Neural crest cell (in vitro differentiated cells): ENCODE measurements at regions not wholly inside any gene's neighbourhood (a gene's known extent, or its start where the extent isn't known, plus 50 kb on each side); places are given as distances from the start of the nearest gene placed in this dataset.

ENCODE experiments used
- DNase-seq: peaks from one replicate; pipeline ENCODE4 v3.0.0; 2021; ENCODE audit warnings: low read depth, mixed read lengths, low spot score
- H3K27ac Mint-ChIP-seq: one replicate; pipeline ENCODE4 v1.8.0; 2021; ENCODE audit warnings: mild to moderate bottlenecking, mixed read lengths; ENCODE audit not compliant: unreplicated experiment
- H3K27me3 Mint-ChIP-seq: 2 replicates; pipeline ENCODE4 v1.8.0; 2021; ENCODE audit warnings: low read depth, mild to moderate bottlenecking, mixed read lengths
- H3K36me3 Mint-ChIP-seq: 2 replicates; pipeline ENCODE4 v1.8.0; 2021; ENCODE audit warnings: low read depth, mild to moderate bottlenecking, mixed read lengths
- H3K4me1 Mint-ChIP-seq: 2 replicates; pipeline ENCODE4 v1.8.0; 2021; ENCODE audit warnings: mixed read lengths
- H3K4me3 Mint-ChIP-seq: one replicate; pipeline ENCODE4 v1.8.0; 2021; ENCODE audit warnings: mild to moderate bottlenecking, mixed read lengths
- H3K9me3 Mint-ChIP-seq: 2 replicates; pipeline ENCODE4 v1.8.0; 2021; ENCODE audit warnings: mixed read lengths
- TF ChIP-seq, protein P1 (sequence below): fragments of 200-600 bp; sonication (generic); conservative IDR thresholded peaks from 2 replicates; pipeline ENCODE4 v1.5.0; 2021; ENCODE audit warnings: antibody characterized with exemption, mild to moderate bottlenecking

DNA sequence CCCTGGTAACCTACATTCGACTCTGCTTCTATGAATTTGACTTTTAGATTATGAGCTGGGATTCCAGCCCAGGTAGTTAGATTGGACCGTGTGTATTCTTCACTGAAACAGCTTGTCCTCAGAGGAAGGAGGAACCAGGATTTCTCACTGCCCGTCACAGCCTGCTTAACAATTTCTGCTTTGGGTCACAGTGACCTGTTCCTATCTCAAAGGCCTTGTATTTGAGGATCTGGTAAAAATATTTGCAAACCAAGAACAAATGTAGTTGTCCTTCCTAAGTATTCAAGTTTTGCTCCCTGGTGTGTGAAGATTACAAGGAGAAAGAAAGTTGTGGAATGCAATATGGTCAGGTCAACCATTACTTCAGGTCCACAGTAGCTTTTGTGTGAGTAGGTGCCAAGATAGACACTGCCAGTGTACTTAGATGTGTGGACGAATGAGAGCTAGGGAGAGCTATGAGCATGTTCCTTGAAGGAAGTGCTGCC lies 55.1 kb downstream of the KIF4B start:
- no peaks in the 10 kb centered on the region for H3K27me3 Mint-ChIP-seq
- no peaks in the 10 kb centered on the region for H3K36me3 Mint-ChIP-seq
- H3K9me3 Mint-ChIP-seq, result peaks cover 5% of the 10 kb centered on the region
- H3K27ac Mint-ChIP-seq, result no peak overlapping the region
- H3K4me1 Mint-ChIP-seq, result no peaks in the 10 kb centered on the region
- no peak overlapping the region for H3K4me3 Mint-ChIP-seq
- no peak for DNase-seq
- TF ChIP-seq, protein P1, sequence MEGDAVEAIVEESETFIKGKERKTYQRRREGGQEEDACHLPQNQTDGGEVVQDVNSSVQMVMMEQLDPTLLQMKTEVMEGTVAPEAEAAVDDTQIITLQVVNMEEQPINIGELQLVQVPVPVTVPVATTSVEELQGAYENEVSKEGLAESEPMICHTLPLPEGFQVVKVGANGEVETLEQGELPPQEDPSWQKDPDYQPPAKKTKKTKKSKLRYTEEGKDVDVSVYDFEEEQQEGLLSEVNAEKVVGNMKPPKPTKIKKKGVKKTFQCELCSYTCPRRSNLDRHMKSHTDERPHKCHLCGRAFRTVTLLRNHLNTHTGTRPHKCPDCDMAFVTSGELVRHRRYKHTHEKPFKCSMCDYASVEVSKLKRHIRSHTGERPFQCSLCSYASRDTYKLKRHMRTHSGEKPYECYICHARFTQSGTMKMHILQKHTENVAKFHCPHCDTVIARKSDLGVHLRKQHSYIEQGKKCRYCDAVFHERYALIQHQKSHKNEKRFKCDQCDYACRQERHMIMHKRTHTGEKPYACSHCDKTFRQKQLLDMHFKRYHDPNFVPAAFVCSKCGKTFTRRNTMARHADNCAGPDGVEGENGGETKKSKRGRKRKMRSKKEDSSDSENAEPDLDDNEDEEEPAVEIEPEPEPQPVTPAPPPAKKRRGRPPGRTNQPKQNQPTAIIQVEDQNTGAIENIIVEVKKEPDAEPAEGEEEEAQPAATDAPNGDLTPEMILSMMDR, result no peak

DNA sequence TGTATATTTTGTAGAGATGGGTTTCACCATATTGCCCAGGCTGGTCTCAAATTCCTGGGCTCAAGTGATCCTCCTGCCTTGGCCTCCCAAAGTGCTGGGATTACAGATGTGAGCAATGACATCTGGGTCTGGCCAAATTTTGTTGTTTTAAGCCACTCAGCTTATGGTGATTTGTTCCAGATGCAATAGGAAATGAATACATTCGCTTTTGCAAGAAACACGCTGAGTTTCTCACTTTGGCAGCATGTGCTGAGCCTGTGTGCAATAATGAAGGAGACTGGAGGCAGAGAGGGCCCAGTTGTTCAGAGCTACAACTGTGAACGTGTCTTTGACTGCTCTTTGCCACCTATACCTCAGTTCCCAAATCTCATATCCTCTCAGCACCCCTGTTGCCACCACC lies 56.4 kb downstream of the KIF4B start:
- no peak for DNase-seq
- peaks cover 5% of the 10 kb centered on the region for H3K9me3 Mint-ChIP-seq
- H3K4me3 Mint-ChIP-seq, result no peak overlapping the region
- no peaks in the 10 kb centered on the region for H3K27me3 Mint-ChIP-seq
- no peaks in the 10 kb centered on the region for H3K36me3 Mint-ChIP-seq
- H3K4me1 Mint-ChIP-seq, result no peaks in the 10 kb centered on the region
- H3K27ac Mint-ChIP-seq, result no peak overlapping the region
- TF ChIP-seq, protein P1, result no peak

DNA sequence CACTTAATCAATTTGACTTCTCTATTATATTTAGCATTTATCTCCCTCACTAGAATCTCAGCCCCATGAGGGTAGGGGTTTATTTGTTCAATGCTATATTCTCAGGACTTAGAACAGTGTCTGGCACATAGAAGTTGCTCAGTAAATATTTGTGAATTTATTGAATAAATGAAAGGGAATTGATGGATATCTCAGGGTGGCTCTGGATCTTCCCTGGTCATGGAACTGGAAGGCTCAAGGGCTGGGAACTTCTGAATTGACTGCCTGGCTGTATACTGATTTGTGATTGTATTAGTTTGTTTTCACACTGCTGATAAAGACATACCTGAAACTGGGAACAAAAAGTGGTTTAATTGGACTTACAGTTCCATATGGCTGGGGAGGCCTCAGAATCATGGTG lies 57.2 kb downstream of the KIF4B start:
- no peak overlapping the region for H3K4me3 Mint-ChIP-seq
- H3K27ac Mint-ChIP-seq, result no peak overlapping the region
- no peaks in the 10 kb centered on the region for H3K4me1 Mint-ChIP-seq
- no peaks in the 10 kb centered on the region for H3K36me3 Mint-ChIP-seq
- H3K27me3 Mint-ChIP-seq, result no peaks in the 10 kb centered on the region
- no peak for DNase-seq
- TF ChIP-seq, protein P1, result no peak
- peaks cover 5% of the 10 kb centered on the region for H3K9me3 Mint-ChIP-seq

DNA sequence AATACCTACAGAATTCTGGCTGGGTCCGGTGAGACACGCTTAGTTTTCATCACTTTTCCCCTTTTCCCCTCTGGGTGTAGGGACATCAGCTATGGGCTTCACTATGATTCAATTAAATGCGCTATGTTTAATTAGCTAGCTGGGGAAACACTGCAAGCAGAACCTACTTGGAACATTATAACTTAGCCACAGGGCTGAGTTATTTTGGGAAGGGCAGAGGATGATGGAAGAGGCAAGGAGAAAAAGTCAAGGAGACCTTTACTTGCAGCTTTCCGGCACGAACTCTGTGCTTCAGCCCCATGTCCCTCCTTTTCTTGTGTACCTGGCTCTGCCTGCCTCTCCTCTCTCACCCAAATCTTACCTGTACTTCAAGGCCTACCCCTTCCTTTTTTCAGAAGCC lies 62.8 kb downstream of the KIF4B start:
- peaks cover 5% of the 10 kb centered on the region for H3K9me3 Mint-ChIP-seq
- TF ChIP-seq, protein P1, result no peak
- peaks cover 8% of the 10 kb centered on the region for H3K27me3 Mint-ChIP-seq
- no peak overlapping the region for H3K27ac Mint-ChIP-seq
- H3K36me3 Mint-ChIP-seq, result no peaks in the 10 kb centered on the region
- H3K4me3 Mint-ChIP-seq, result no peak overlapping the region
- H3K4me1 Mint-ChIP-seq, result no peaks in the 10 kb centered on the region
- no peak for DNase-seq

DNA sequence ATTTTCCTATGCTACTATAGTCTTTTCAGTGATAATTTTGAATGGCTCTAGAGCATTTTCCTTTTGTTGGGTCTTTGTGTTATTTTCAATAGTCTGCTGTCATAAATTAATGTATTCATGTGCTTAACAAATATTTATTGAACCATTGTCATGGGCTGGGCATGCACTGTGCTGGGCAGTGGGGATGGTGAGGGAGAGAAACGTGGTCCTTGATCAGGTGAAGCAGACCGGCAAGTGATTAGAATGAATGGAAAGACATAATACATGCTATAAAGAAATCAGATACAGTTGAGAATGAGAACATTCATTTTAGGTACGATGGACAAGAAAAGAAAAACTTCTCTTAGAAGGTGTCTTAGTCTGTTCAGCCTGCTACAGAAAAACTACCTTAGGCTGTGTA lies 66.1 kb downstream of the KIF4B start:
- Mint-ChIP-seq H3K9me3 (no peaks in the 10 kb centered on the region), H3K4me1 (no peaks in the 10 kb centered on the region), H3K27ac (no peak overlapping the region), H3K27me3 (peaks cover 14% of the 10 kb centered on the region), H3K36me3 (no peaks in the 10 kb centered on the region), H3K4me3 (no peak overlapping the region)
- no peak for DNase-seq
- TF ChIP-seq, protein P1, result no peak

DNA sequence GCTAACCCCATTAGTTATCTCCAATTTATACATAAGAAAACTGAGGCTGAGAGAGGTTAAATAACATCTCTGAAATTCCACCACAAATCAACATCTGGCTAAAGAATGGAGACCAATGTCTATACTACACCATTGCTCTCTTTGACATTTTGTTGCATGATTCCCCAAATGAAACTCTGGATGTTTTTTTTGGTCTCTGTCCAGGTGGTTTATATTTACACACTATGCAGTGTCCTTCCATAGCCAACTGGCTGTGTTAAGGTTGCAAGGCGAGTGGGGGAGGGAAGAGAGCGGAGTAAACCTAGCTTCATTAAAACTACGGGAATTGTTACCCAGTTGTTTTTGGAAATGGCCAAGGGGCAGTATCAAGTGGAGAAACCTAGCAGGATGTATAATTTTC lies 67.2 kb downstream of the KIF4B start:
- no peaks in the 10 kb centered on the region for H3K36me3 Mint-ChIP-seq
- no peak overlapping the region for H3K4me3 Mint-ChIP-seq
- no peak overlapping the region for H3K27ac Mint-ChIP-seq
- H3K4me1 Mint-ChIP-seq, result no peaks in the 10 kb centered on the region
- H3K27me3 Mint-ChIP-seq, result peaks cover 21% of the 10 kb centered on the region
- TF ChIP-seq, protein P1, result no peak
- DNase-seq, result no peak
- no peaks in the 10 kb centered on the region for H3K9me3 Mint-ChIP-seq
